IMR-90 (cell line): ENCODE measurements at regions not wholly inside any gene's neighbourhood (a gene's known extent, or its start where the extent isn't known, plus 50 kb on each side); places are given as distances from the start of the nearest gene placed in this dataset.

Experiments
- CTCF ChIP-seq: conservative IDR thresholded peaks from 2 replicates; pipeline ENCODE4 v1.5.1; 2012; ENCODE audit warnings: mild to moderate bottlenecking, low read depth, low read length, improper control_type of control experiment
- RAD21 ChIP-seq: IDR thresholded peaks from 2 replicates; pipeline ENCODE4 v1.6.1; 2012; ENCODE audit warnings: low read length, improper control_type of control experiment
- RFX5 ChIP-seq: IDR thresholded peaks from 2 replicates; pipeline ENCODE4 v1.8.0; 2012; ENCODE audit warnings: low read depth, mild to moderate bottlenecking, low read length, moderate library complexity
- USF2 ChIP-seq: fragments of 150-350 bp; IDR thresholded peaks from 2 replicates; pipeline ENCODE4 v1.6.1; 2017; ENCODE audit warnings: mild to moderate bottlenecking, antibody characterized with exemption, low read length, low read depth

- TF ChIP-seq CTCF (no peak), RFX5 (no peak), USF2 (no peak), RAD21 (no peak)
Measured at GRCh38 chr4:175263537-175263936, 345.4 kb downstream of the ADAM29 start.
